ENCODE measurements at regions not wholly inside any gene's neighbourhood (a gene's known extent, or its start where the extent isn't known, plus 50 kb on each side); places are given as distances from the start of the nearest gene placed in this dataset.

GRCh38 chr12:68508576-68508975 lies 102.1 kb upstream of the RAP1B start:
- Histone ChIP-seq H3K9ac (ENCODE audit: low read length) (no peak overlapping the region), H3K27ac (ENCODE audit: low read depth, low read length) (no peak overlapping the region), H3K4me3 (ENCODE audit: low read length) (no peak overlapping the region), H3K27me3 (ENCODE audit: control insufficient read depth, insufficient read depth, low read length) (no peaks in the 10 kb centered on the region), H3K4me1 (ENCODE audit: control insufficient read depth, insufficient read depth, low read length) (no peaks in the 10 kb centered on the region), H3K36me3 (ENCODE audit: control insufficient read depth, insufficient read depth, low read length) (no peaks in the 10 kb centered on the region)

GRCh38 chr12:68509242-68509641 lies 101.5 kb upstream of the RAP1B start:
- Histone ChIP-seq H3K36me3 (ENCODE audit: control insufficient read depth, insufficient read depth, low read length) (no peaks in the 10 kb centered on the region), H3K4me1 (ENCODE audit: control insufficient read depth, insufficient read depth, low read length) (no peaks in the 10 kb centered on the region), H3K9ac (ENCODE audit: low read length) (no peak overlapping the region), H3K27ac (ENCODE audit: low read depth, low read length) (no peak overlapping the region), H3K27me3 (ENCODE audit: control insufficient read depth, insufficient read depth, low read length) (no peaks in the 10 kb centered on the region), H3K4me3 (ENCODE audit: low read length) (no peak overlapping the region)

GRCh38 chr12:68510397-68510796 lies 100.3 kb upstream of the RAP1B start:
- H3K4me3 ChIP-seq (ENCODE audit: low read length), result no peak overlapping the region

GRCh38 chr12:68514807-68515411 lies 95.8 kb upstream of the RAP1B start:
- Histone ChIP-seq H3K4me1 (ENCODE audit: control insufficient read depth, insufficient read depth, low read length) (no peaks in the 10 kb centered on the region), H3K9ac (ENCODE audit: low read length) (no peak overlapping the region), H3K4me3 (ENCODE audit: low read length) (no peak overlapping the region), H3K27ac (ENCODE audit: low read depth, low read length) (no peak overlapping the region), H3K36me3 (ENCODE audit: control insufficient read depth, insufficient read depth, low read length) (no peaks in the 10 kb centered on the region), H3K27me3 (ENCODE audit: control insufficient read depth, insufficient read depth, low read length) (no peaks in the 10 kb centered on the region)

More at GRCh38 chr12:68510397-68510796, 100.3 kb upstream of the RAP1B start:
- no peaks in the 10 kb centered on the region for H3K4me1 ChIP-seq (ENCODE audit: control insufficient read depth, insufficient read depth, low read length)
- no peak overlapping the region for H3K9ac ChIP-seq (ENCODE audit: low read length)
- H3K27me3 ChIP-seq (ENCODE audit: control insufficient read depth, insufficient read depth, low read length), result no peaks in the 10 kb centered on the region
- no peaks in the 10 kb centered on the region for H3K36me3 ChIP-seq (ENCODE audit: control insufficient read depth, insufficient read depth, low read length)
- no peak overlapping the region for H3K27ac ChIP-seq (ENCODE audit: low read depth, low read length)

GRCh38 chr12:68515793-68516192 lies 94.9 kb upstream of the RAP1B start:
- Histone ChIP-seq H3K27ac (ENCODE audit: low read depth, low read length) (no peak overlapping the region), H3K9ac (ENCODE audit: low read length) (no peak overlapping the region), H3K36me3 (ENCODE audit: control insufficient read depth, insufficient read depth, low read length) (no peaks in the 10 kb centered on the region), H3K4me1 (ENCODE audit: control insufficient read depth, insufficient read depth, low read length) (no peaks in the 10 kb centered on the region), H3K4me3 (ENCODE audit: low read length) (no peak overlapping the region), H3K27me3 (ENCODE audit: control insufficient read depth, insufficient read depth, low read length) (no peaks in the 10 kb centered on the region)

- no peak overlapping the region for H3K27ac ChIP-seq (ENCODE audit: low read depth, low read length)
- peaks cover 2% of the 10 kb centered on the region for H3K4me1 ChIP-seq (ENCODE audit: control insufficient read depth, insufficient read depth, low read length)
- no peaks in the 10 kb centered on the region for H3K36me3 ChIP-seq (ENCODE audit: control insufficient read depth, insufficient read depth, low read length)
- no peaks in the 10 kb centered on the region for H3K27me3 ChIP-seq (ENCODE audit: control insufficient read depth, insufficient read depth, low read length)
- H3K4me3 ChIP-seq (ENCODE audit: low read length), result no peak overlapping the region
- no peak overlapping the region for H3K9ac ChIP-seq (ENCODE audit: low read length)
Observed at GRCh38 chr12:68521321-68521839, 89.3 kb upstream of the RAP1B start.

GRCh38 chr12:68521848-68522502 lies 88.7 kb upstream of the RAP1B start:
- no peak overlapping the region for H3K4me3 ChIP-seq (ENCODE audit: low read length)
- H3K9ac ChIP-seq (ENCODE audit: low read length), result no peak overlapping the region
- no peaks in the 10 kb centered on the region for H3K36me3 ChIP-seq (ENCODE audit: control insufficient read depth, insufficient read depth, low read length)
- H3K4me1 ChIP-seq (ENCODE audit: control insufficient read depth, insufficient read depth, low read length), result peaks cover 2% of the 10 kb centered on the region
- H3K27ac ChIP-seq (ENCODE audit: low read depth, low read length), result no peak overlapping the region
- no peaks in the 10 kb centered on the region for H3K27me3 ChIP-seq (ENCODE audit: control insufficient read depth, insufficient read depth, low read length)

GRCh38 chr12:68529466-68529865 lies 81.2 kb upstream of the RAP1B start:
- Histone ChIP-seq H3K27ac (ENCODE audit: low read depth, low read length) (no peak overlapping the region), H3K36me3 (ENCODE audit: control insufficient read depth, insufficient read depth, low read length) (no peaks in the 10 kb centered on the region), H3K4me3 (ENCODE audit: low read length) (no peak overlapping the region), H3K9ac (ENCODE audit: low read length) (no peak overlapping the region), H3K4me1 (ENCODE audit: control insufficient read depth, insufficient read depth, low read length) (peaks cover 6% of the 10 kb centered on the region), H3K27me3 (ENCODE audit: control insufficient read depth, insufficient read depth, low read length) (no peaks in the 10 kb centered on the region)

- no peak overlapping the region for H3K27ac ChIP-seq (ENCODE audit: low read depth, low read length)
- H3K36me3 ChIP-seq (ENCODE audit: control insufficient read depth, insufficient read depth, low read length), result no peaks in the 10 kb centered on the region
- no peaks in the 10 kb centered on the region for H3K27me3 ChIP-seq (ENCODE audit: control insufficient read depth, insufficient read depth, low read length)
- no peak overlapping the region for H3K9ac ChIP-seq (ENCODE audit: low read length)
- H3K4me1 ChIP-seq (ENCODE audit: control insufficient read depth, insufficient read depth, low read length), result peaks cover 6% of the 10 kb centered on the region
- H3K4me3 ChIP-seq (ENCODE audit: low read length), result no peak overlapping the region
Observed at GRCh38 chr12:68529869-68530268, 80.8 kb upstream of the RAP1B start.

GRCh38 chr12:68530299-68530698 lies 80.4 kb upstream of the RAP1B start:
- H3K36me3 ChIP-seq (ENCODE audit: control insufficient read depth, insufficient read depth, low read length), result no peaks in the 10 kb centered on the region
- H3K27ac ChIP-seq (ENCODE audit: low read depth, low read length), result no peak overlapping the region
- H3K27me3 ChIP-seq (ENCODE audit: control insufficient read depth, insufficient read depth, low read length), result no peaks in the 10 kb centered on the region
- no peak overlapping the region for H3K9ac ChIP-seq (ENCODE audit: low read length)
- H3K4me1 ChIP-seq (ENCODE audit: control insufficient read depth, insufficient read depth, low read length), result peaks cover 6% of the 10 kb centered on the region
- no peak overlapping the region for H3K4me3 ChIP-seq (ENCODE audit: low read length)

GRCh38 chr12:68530965-68531364 lies 79.7 kb upstream of the RAP1B start:
- H3K4me3 ChIP-seq (ENCODE audit: low read length), result no peak overlapping the region
- H3K27me3 ChIP-seq (ENCODE audit: control insufficient read depth, insufficient read depth, low read length), result no peaks in the 10 kb centered on the region
- H3K36me3 ChIP-seq (ENCODE audit: control insufficient read depth, insufficient read depth, low read length), result no peaks in the 10 kb centered on the region
- no peak overlapping the region for H3K27ac ChIP-seq (ENCODE audit: low read depth, low read length)
- H3K4me1 ChIP-seq (ENCODE audit: control insufficient read depth, insufficient read depth, low read length), result peaks cover 6% of the 10 kb centered on the region
- H3K9ac ChIP-seq (ENCODE audit: low read length), result no peak overlapping the region

GRCh38 chr12:68532204-68532886 lies 78.4 kb upstream of the RAP1B start:
- no peaks in the 10 kb centered on the region for H3K36me3 ChIP-seq (ENCODE audit: control insufficient read depth, insufficient read depth, low read length)
- no peak overlapping the region for H3K27ac ChIP-seq (ENCODE audit: low read depth, low read length)
- H3K4me1 ChIP-seq (ENCODE audit: control insufficient read depth, insufficient read depth, low read length), result peaks cover 6% of the 10 kb centered on the region
- H3K27me3 ChIP-seq (ENCODE audit: control insufficient read depth, insufficient read depth, low read length), result no peaks in the 10 kb centered on the region
- H3K9ac ChIP-seq (ENCODE audit: low read length), result no peak overlapping the region
- no peak overlapping the region for H3K4me3 ChIP-seq (ENCODE audit: low read length)
